H1 (cell line): ENCODE measurements at regions not wholly inside any gene's neighbourhood (a gene's known extent, or its start where the extent isn't known, plus 50 kb on each side); places are given as distances from the start of the nearest gene placed in this dataset.

Experiments used
- CTCF ChIA-PET: fragments of 300-600 bp; sonication (Branson Sonifier 250); formaldehyde crosslinking; loops from one replicate; lab custom pipeline; 2021; ENCODE audit not compliant: partially characterized antibody; lab: Charles Lee
- POLR2A ChIA-PET: fragments of 300-600 bp; sonication (Branson Sonifier 250); formaldehyde crosslinking; loops from one replicate; lab custom pipeline; 2021; ENCODE audit warnings: inconsistent platforms; ENCODE audit not compliant: partially characterized antibody; lab: Charles Lee
- DNase-seq, 2 experiments: peaks; one replicate each; pipeline versions ENCODE4 v3.0.0 to v3.0.0-alpha.2; 2010 to 2022; ENCODE audit warnings: low spot score in 2 of 2, low read depth in 1 of 2, mixed read lengths in 1 of 2
- FAIRE-seq: peaks from 2 replicates; lab custom pipeline; 2011; peaks lifted over from hg19 to GRCh38; lab: Jason Lieb, UNC
- H2AFZ ChIP-seq: 2 replicates; pipeline ENCODE4 v1.8.1; 2012; ENCODE audit warnings: low read length, inconsistent platforms
- H2AK5ac ChIP-seq: 2 replicates; pipeline ENCODE4 v1.6.1; 2013; ENCODE audit warnings: low read depth, low read length
- H2BK120ac ChIP-seq: replicated peaks from 2 replicates; pipeline ENCODE3; 2013; ENCODE audit warnings: low read depth, low read length, inconsistent platforms
- H2BK12ac ChIP-seq: 2 replicates; pipeline ENCODE4 v1.6.1; 2013; ENCODE audit warnings: low read depth, low read length
- H2BK15ac ChIP-seq: 2 replicates; pipeline ENCODE4 v1.6.1; 2013; ENCODE audit warnings: low read length
- H2BK20ac ChIP-seq: 2 replicates; pipeline ENCODE4 v1.6.1; 2013; ENCODE audit warnings: low read length
- H2BK5ac ChIP-seq: 2 replicates; pipeline ENCODE4 v1.6.1; 2013; ENCODE audit warnings: low read depth, low read length
- H3K14ac ChIP-seq: 2 replicates; pipeline ENCODE4 v1.6.1; 2013; ENCODE audit warnings: inconsistent platforms; ENCODE audit not compliant: insufficient read length
- H3K18ac ChIP-seq: 2 replicates; pipeline ENCODE4 v1.6.1; 2013; ENCODE audit warnings: low read length; ENCODE audit errors: extremely low read depth
- H3K23ac ChIP-seq: 2 replicates; pipeline ENCODE4 v1.6.1; 2013; ENCODE audit warnings: inconsistent platforms; ENCODE audit not compliant: insufficient read length
- H3K23me2 ChIP-seq: 2 replicates; pipeline ENCODE4 v1.6.1; 2013; ENCODE audit warnings: low read depth, low read length
- H3K27ac ChIP-seq: 2 replicates; pipeline ENCODE4 v1.6.1; 2011; ENCODE audit warnings: low read depth, low read length, inconsistent platforms
- H3K27me3 ChIP-seq, 4 experiments: replicated peaks in 1 of 4; 1 replicate in 1 of 4; 2 replicates in 3 of 4; pipeline versions ENCODE4 v1.6.1 to v1.8.1; 2011 to 2013; ENCODE audit warnings: low read length in 3 of 4, mild to moderate bottlenecking in 3 of 4, inconsistent platforms in 2 of 4, mixed read lengths in 2 of 4, moderate library complexity in 1 of 4; ENCODE audit not compliant: control insufficient read depth in 3 of 4, insufficient read depth in 3 of 4; ENCODE audit errors: extremely low read depth in 1 of 4
- H3K36me3 ChIP-seq, 4 experiments: 2 replicates each; pipeline versions ENCODE4 v1.6.1 to v1.8.1; 2011 to 2013; ENCODE audit warnings: mild to moderate bottlenecking in 4 of 4, low read length in 3 of 4, moderate library complexity in 2 of 4, control low read depth in 1 of 4, inconsistent platforms in 1 of 4; ENCODE audit not compliant: insufficient read depth in 4 of 4, control insufficient read depth in 2 of 4
- H3K4ac ChIP-seq: replicated peaks from 2 replicates; pipeline ENCODE3; 2013; ENCODE audit warnings: low read length, low read depth, mixed read lengths, inconsistent platforms; ENCODE audit not compliant: insufficient read length
- H3K4me1 ChIP-seq, 4 experiments: replicated peaks in 1 of 4; 1 replicate in 1 of 4; 2 replicates in 3 of 4; pipeline versions ENCODE4 v1.6.1 to v1.8.1; 2011 to 2013; ENCODE audit warnings: low read length in 3 of 4, inconsistent platforms in 2 of 4, mixed read lengths in 1 of 4; ENCODE audit not compliant: insufficient read depth in 4 of 4, control insufficient read depth in 3 of 4
- H3K4me2 ChIP-seq, 2 experiments: 2 replicates each; pipeline versions ENCODE4 v1.6.1 to v1.8.1; 2011 to 2013; ENCODE audit warnings: low read depth in 2 of 2, low read length in 2 of 2, control low read depth in 1 of 2, inconsistent platforms in 1 of 2, mild to moderate bottlenecking in 1 of 2; ENCODE audit not compliant: insufficient read depth in 1 of 2
- H3K4me3 ChIP-seq, 4 experiments: fragments of 200-600, 300-600 bp in 1 of 4; sonication (generic), shearing (Covaris generic), sonication (Bioruptor Twin) in 1 of 4; 2 replicates each; pipeline versions ENCODE4 v1.5.1 to v1.8.1; 2011 to 2016; ENCODE audit warnings: low read length in 4 of 4, low read depth in 3 of 4, control low read depth in 2 of 4, inconsistent platforms in 2 of 4, mild to moderate bottlenecking in 2 of 4, mixed read lengths in 1 of 4, moderate library complexity in 1 of 4; ENCODE audit not compliant: insufficient read depth in 2 of 4; ENCODE audit errors: extremely low read depth in 1 of 4
- H3K56ac ChIP-seq: replicated peaks from 2 replicates; pipeline ENCODE3; 2013; ENCODE audit warnings: low read depth, mild to moderate bottlenecking, mixed read lengths, low read length, inconsistent platforms; ENCODE audit not compliant: insufficient read length
- H3K79me1 ChIP-seq: 2 replicates; pipeline ENCODE4 v1.6.1; 2013; ENCODE audit warnings: low read depth, low read length, control low read depth
- H3K79me2 ChIP-seq, 2 experiments: 2 replicates each; pipeline versions ENCODE4 v1.6.1 to v1.8.1; 2012 to 2013; ENCODE audit warnings: low read length in 2 of 2, mild to moderate bottlenecking in 2 of 2, inconsistent platforms in 1 of 2; ENCODE audit not compliant: insufficient read depth in 2 of 2, control insufficient read depth in 1 of 2
- H3K9ac ChIP-seq, 4 experiments: replicated peaks in 1 of 4; 1 replicate in 1 of 4; 2 replicates in 3 of 4; pipeline versions ENCODE4 v1.6.1 to v1.8.1; 2011 to 2013; ENCODE audit warnings: low read depth in 3 of 4, low read length in 3 of 4, control low read depth in 2 of 4, mild to moderate bottlenecking in 2 of 4, moderate library complexity in 2 of 4, inconsistent platforms in 1 of 4; ENCODE audit errors: extremely low read depth in 1 of 4
- H3K9me3 ChIP-seq, 2 experiments: 2 replicates each; pipeline versions ENCODE4 v1.6.1 to v1.8.1; 2012 to 2013; ENCODE audit warnings: mild to moderate bottlenecking in 2 of 2, moderate library complexity in 2 of 2, control low read depth in 1 of 2, inconsistent platforms in 1 of 2, low read depth in 1 of 2, low read length in 1 of 2, mixed read lengths in 1 of 2; ENCODE audit not compliant: insufficient read depth in 2 of 2
- H4K20me1 ChIP-seq, 2 experiments: replicated peaks in 1 of 2; 2 replicates each; pipeline versions ENCODE3 to v1.8.1; 2011 to 2013; ENCODE audit warnings: inconsistent platforms in 2 of 2, low read length in 2 of 2, mild to moderate bottlenecking in 1 of 2; ENCODE audit not compliant: insufficient read depth in 2 of 2, control insufficient read depth in 1 of 2
- H4K5ac ChIP-seq: 2 replicates; pipeline ENCODE4 v1.6.1; 2013; ENCODE audit warnings: low read length, low read depth, mixed read lengths, inconsistent platforms; ENCODE audit not compliant: insufficient read length
- H4K8ac ChIP-seq: 2 replicates; pipeline ENCODE4 v1.8.0; 2013; ENCODE audit warnings: mild to moderate bottlenecking, moderate library complexity, low read length, inconsistent platforms; ENCODE audit not compliant: insufficient read depth; ENCODE audit errors: extremely low read depth
- H4K91ac ChIP-seq: replicated peaks from 2 replicates; pipeline ENCODE3; 2013; ENCODE audit warnings: low read length, mixed read lengths, inconsistent platforms; ENCODE audit not compliant: insufficient read length
- EZH2 ChIP-seq: fragments of 200-600 bp; sonication (generic); IDR thresholded peaks from 2 replicates; pipeline ENCODE4 v1.7.1; 2012; ENCODE audit warnings: low read depth, mild to moderate bottlenecking, moderate library complexity, low read length, inconsistent platforms; ENCODE audit not compliant: severe bottlenecking
- SIN3A ChIP-seq, 2 experiments: IDR thresholded peaks in 1 of 2; conservative IDR thresholded peaks in 1 of 2; 2 replicates each; pipeline ENCODE4 v1.6.1; 2011 to 2012; ENCODE audit warnings: low read length in 2 of 2, improper control_type of control experiment in 1 of 2, low read depth in 1 of 2, mild to moderate bottlenecking in 1 of 2
- SP4 ChIP-seq: IDR thresholded peaks from 2 replicates; pipeline ENCODE4 v1.6.1; 2012; ENCODE audit warnings: low read length, inconsistent platforms
- WGBS, 2 experiments: shearing (Covaris generic) in 1 of 2; methylation state at CpG; one replicate each; pipeline versions ENCODE4 v1.1.6 to v1.1.7; 2013 to 2015; ENCODE audit warnings: low lambda C conversion rate in 2 of 2, mixed read lengths in 2 of 2, inconsistent platforms in 1 of 2, low coverage in 1 of 2, missing lambda C conversion rate in 1 of 2; ENCODE audit not compliant: insufficient replicate concordance in 2 of 2, insufficient coverage in 1 of 2, insufficient read length in 1 of 2; ENCODE audit errors: extremely low coverage in 1 of 2, missing lambda C conversion rate in 1 of 2; 5-methylcytosine and 5-hydroxymethylcytosine counted together

- Histone ChIP-seq H3K4me1 (peaks cover 0 to 6% (median 0%) of the 10 kb centered on the region in 4 experiments; a peak in 1 of 7 replicates), H2AK5ac (no peak overlapping the region), H4K91ac (no peak overlapping the region), H3K27me3 (no peaks in the 10 kb centered on the region), H3K4me3 (no peak overlapping the region), H4K20me1 (no peaks in the 10 kb centered on the region), H3K36me3 (no peaks in the 10 kb centered on the region), H3K79me1 (no peaks in the 10 kb centered on the region), H3K23me2 (0 out of 2 replicates have a peak, but pooled peaks cover 2% of the 10 kb centered on the region), H3K4me2 (no peak overlapping the region), H3K9ac (no peak overlapping the region), H3K18ac (no peak overlapping the region), H2BK15ac (no peak overlapping the region), H2AFZ (no peak overlapping the region), H3K23ac (no peak overlapping the region), H4K8ac (no peak overlapping the region), H3K4ac (no peak overlapping the region), H3K9me3 (peaks cover 5 to 8% of the 10 kb centered on the region in 2 experiments; a peak in 2 of 4 replicates), H2BK12ac (no peak overlapping the region), H2BK5ac (no peak overlapping the region), H4K5ac (no peak overlapping the region), H3K27ac (no peak overlapping the region), H2BK20ac (no peak overlapping the region), H3K14ac (no peak overlapping the region), H3K56ac (no peak overlapping the region), H3K79me2 (no peaks in the 10 kb centered on the region), H2BK120ac (no peak overlapping the region)
- FAIRE-seq, result no peak
- TF ChIP-seq EZH2 (no peak), SIN3A (conservative IDR thresholded peaks at IDR 0.05 in 1 of 2, IDR thresholded peaks at IDR 0.05 in 1 of 2; ENCODE audit: low read depth in 1 of 2, low read length in 2 of 2) (no peak), SP4 (no peak)
- ChIA-PET POLR2A (no interaction called here), CTCF (no interaction called here)
- no peak for DNase-seq
- 100% methylated on average over 1 of the region's 1 CpG; no CpG with 5 or more reads in 1 of the 2 experiments for WGBS, 2 experiments
Measured at GRCh38 chr12:25733541-25733940, 180.5 kb upstream of the LMNTD1 start.
